ENCODE measurements at regions not wholly inside any gene's neighbourhood (a gene's known extent, or its start where the extent isn't known, plus 50 kb on each side); places are given as distances from the start of the nearest gene placed in this dataset.

GRCh38 chr9:85262333-85262732 is 479.4 kb downstream of the AGTPBP1 start:
- no peaks in the 10 kb centered on the region for H3K36me3 ChIP-seq (ENCODE audit: control insufficient read depth in 2 of 2, insufficient read depth in 1 of 2, low read length in 2 of 2)
- ChIA-PET CTCF (interaction anchor here (0.6 to 3.4 kb wide), 9 partner anchors 119 to 1075 kb away, joined by 3 to 28 read pairs (median 5); no protein-coding TSS in a partner anchor), POLR2A (no interaction called here)
- H3K27ac ChIP-seq (ENCODE audit: extremely low read depth, low read depth, low read length) = no peak overlapping the region
- H3K4me1 ChIP-seq (ENCODE audit: control insufficient read depth, insufficient read depth, low read length) = no peaks in the 10 kb centered on the region
- TF ChIP-seq ZNF239 (tag by site-specific recombination; IDR thresholded peaks at IDR 0.05) (no peak), ZNF692 (tag by site-specific recombination; IDR thresholded peaks at IDR 0.05) (no peak), TCF7L2 (IDR thresholded peaks at IDR 0.05; ENCODE audit: borderline replicate concordance, low read depth, low read length) (0 out of 2 replicates have a peak, but pooled peaks have one; percentile 20), ZNF362 (tag by site-specific recombination; IDR thresholded peaks at IDR 0.05) (no peak)
- H3K4me3 ChIP-seq (ENCODE audit: low read depth, low read length) = no peak overlapping the region
- no peaks in the 10 kb centered on the region for H3K9me3 ChIP-seq (ENCODE audit: control insufficient read depth, insufficient read depth, low read depth, low read length)

GRCh38 chr9:85260275-85260845 is 481.4 kb downstream of the AGTPBP1 start:
- H3K9me3 ChIP-seq (ENCODE audit: control insufficient read depth, insufficient read depth, low read depth, low read length) = no peaks in the 10 kb centered on the region
- no peak overlapping the region for H3K4me3 ChIP-seq (ENCODE audit: low read depth, low read length)
- no peak overlapping the region for H3K27ac ChIP-seq (ENCODE audit: extremely low read depth, low read depth, low read length)
- POLR2A ChIA-PET = interaction anchor here (0.6 to 0.9 kb wide), 2 partner anchors 11 to 23 kb away, joined by 3 read pairs; no protein-coding TSS in a partner anchor
- CTCF ChIA-PET = interaction anchor here (0.5 to 3.4 kb wide), 10 partner anchors 14 to 863 kb away, joined by 3 to 28 read pairs (median 4); no protein-coding TSS in a partner anchor
- H3K36me3 ChIP-seq (ENCODE audit: control insufficient read depth in 2 of 2, insufficient read depth in 1 of 2, low read length in 2 of 2) = no peaks in the 10 kb centered on the region
- no peak for TF ChIP-seq PRDM4 (tag by site-specific recombination; IDR thresholded peaks at IDR 0.05)
- TF ChIP-seq BCL11A (tag by site-specific recombination; IDR thresholded peaks at IDR 0.05; ENCODE audit: low read depth) = no peak
- no peak for TF ChIP-seq ZSCAN5A (tag by site-specific recombination; IDR thresholded peaks at IDR 0.05)
- TF ChIP-seq ZNF133 (tag by site-specific recombination; IDR thresholded peaks at IDR 0.05) = no peak
- no peaks in the 10 kb centered on the region for H3K4me1 ChIP-seq (ENCODE audit: control insufficient read depth, insufficient read depth, low read length)

GRCh38 chr9:85258823-85259370 is 482.9 kb downstream of the AGTPBP1 start:
- Histone ChIP-seq H3K4me1 (ENCODE audit: control insufficient read depth, insufficient read depth, low read length) (no peaks in the 10 kb centered on the region), H3K36me3 (ENCODE audit: control insufficient read depth in 2 of 2, insufficient read depth in 1 of 2, low read length in 2 of 2) (no peaks in the 10 kb centered on the region), H3K4me3 (ENCODE audit: low read depth, low read length) (peak overlapping the region; percentile 28), H3K9me3 (ENCODE audit: control insufficient read depth, insufficient read depth, low read depth, low read length) (no peaks in the 10 kb centered on the region), H3K27ac (ENCODE audit: extremely low read depth, low read depth, low read length) (no peak overlapping the region)
- ChIA-PET POLR2A (no interaction called here), CTCF (interaction anchor here (0.6 to 2.5 kb wide), 37 partner anchors 9 to 863 kb away, joined by 3 to 13 read pairs (median 3); no protein-coding TSS in a partner anchor)
- TF ChIP-seq PRDM4 (tag by site-specific recombination; IDR thresholded peaks at IDR 0.05) = 0 out of 2 replicates have a peak, but pooled peaks have one; percentile 29
- no peak for TF ChIP-seq ZFP3 (tag by site-specific recombination; IDR thresholded peaks at IDR 0.05; ENCODE audit: low read depth)
- no peak for TF ChIP-seq ZNF155 (tag by site-specific recombination; IDR thresholded peaks at IDR 0.05)
- TF ChIP-seq ZNF558 (tag by site-specific recombination; IDR thresholded peaks at IDR 0.05) = 0 out of 2 replicates have a peak, but pooled peaks have one; percentile 37
- TF ChIP-seq ZNF26 (tag by site-specific recombination; IDR thresholded peaks at IDR 0.05) = no peak; the same call in 1 of the 2 replicates
- TF ChIP-seq KLF1 (tag by site-specific recombination; IDR thresholded peaks at IDR 0.05) = no peak
- no peak for TF ChIP-seq ZNF677 (tag by site-specific recombination; IDR thresholded peaks at IDR 0.05)
- TF ChIP-seq ZNF600 (tag by site-specific recombination; IDR thresholded peaks at IDR 0.05) = peak; percentile 81
- 0 out of 2 replicates have a peak, but pooled peaks have one; percentile 18 for TF ChIP-seq ZNF843 (tag by site-specific recombination; IDR thresholded peaks at IDR 0.05)
- no peak for TF ChIP-seq ZNF585B (tag by site-specific recombination; IDR thresholded peaks at IDR 0.05)
- TF ChIP-seq ZNF416 (tag by site-specific recombination; IDR thresholded peaks at IDR 0.05) = no peak
- peak; percentile 78 for TF ChIP-seq ZNF664 (tag by site-specific recombination; IDR thresholded peaks at IDR 0.05)
